ENCODE measurements at regions not wholly inside any gene's neighbourhood (a gene's known extent, or its start where the extent isn't known, plus 50 kb on each side); places are given as distances from the start of the nearest gene placed in this dataset.

GRCh38 chr7:142593106-142593505 is 156.2 kb upstream of the PRSS1 start:
- TF ChIP-seq Cebpa-rat (IDR thresholded peaks at IDR 0.05): no peak
- no peak overlapping the region for H3K9ac ChIP-seq
- no peaks in the 10 kb centered on the region for H3K27me3 ChIP-seq
- H3K36me3 ChIP-seq: no peaks in the 10 kb centered on the region
- no peak overlapping the region for H3K4me2 ChIP-seq
- H3K4me1 ChIP-seq: peaks cover 13% of the 10 kb centered on the region
- H3K27ac ChIP-seq: no peak overlapping the region
- H3K4me3 ChIP-seq: no peak overlapping the region
- no peaks in the 10 kb centered on the region for H4K20me1 ChIP-seq
- H3K9me3 ChIP-seq: no peaks in the 10 kb centered on the region

- H3K9ac ChIP-seq: no peak overlapping the region
- no peak for TF ChIP-seq Cebpa-rat (IDR thresholded peaks at IDR 0.05)
- H3K27ac ChIP-seq: no peak overlapping the region
- H3K4me2 ChIP-seq: no peak overlapping the region
- H4K20me1 ChIP-seq: no peaks in the 10 kb centered on the region
- no peaks in the 10 kb centered on the region for H3K27me3 ChIP-seq
- H3K9me3 ChIP-seq: no peaks in the 10 kb centered on the region
- H3K4me1 ChIP-seq: peaks cover 8% of the 10 kb centered on the region
- no peak overlapping the region for H3K4me3 ChIP-seq
- no peaks in the 10 kb centered on the region for H3K36me3 ChIP-seq
Observed at GRCh38 chr7:142592664-142593063, 156.6 kb upstream of the PRSS1 start.

- peaks cover 4% of the 10 kb centered on the region for H3K4me1 ChIP-seq
- no peaks in the 10 kb centered on the region for H3K9me3 ChIP-seq
- no peaks in the 10 kb centered on the region for H3K36me3 ChIP-seq
- H3K4me3 ChIP-seq: no peak overlapping the region
- peak; percentile 77; the same call in 1 of the 2 replicates for TF ChIP-seq Cebpa-rat (IDR thresholded peaks at IDR 0.05)
- no peaks in the 10 kb centered on the region for H3K27me3 ChIP-seq
- H3K4me2 ChIP-seq: no peak overlapping the region
- no peak overlapping the region for H3K9ac ChIP-seq
- no peaks in the 10 kb centered on the region for H4K20me1 ChIP-seq
- H3K27ac ChIP-seq: no peak overlapping the region
Observed at GRCh38 chr7:142592231-142592630, 157.0 kb upstream of the PRSS1 start.

- no peaks in the 10 kb centered on the region for H3K4me1 ChIP-seq
- H3K36me3 ChIP-seq: no peaks in the 10 kb centered on the region
- H3K9me3 ChIP-seq: no peaks in the 10 kb centered on the region
- no peak overlapping the region for H3K4me3 ChIP-seq
- no peaks in the 10 kb centered on the region for H4K20me1 ChIP-seq
- TF ChIP-seq Cebpa-rat (IDR thresholded peaks at IDR 0.05): no peak
- no peak overlapping the region for H3K27ac ChIP-seq
- no peak overlapping the region for H3K4me2 ChIP-seq
- no peaks in the 10 kb centered on the region for H3K27me3 ChIP-seq
- no peak overlapping the region for H3K9ac ChIP-seq
Observed at GRCh38 chr7:142590830-142591457, 158.3 kb upstream of the PRSS1 start.

- H3K9me3 ChIP-seq: no peaks in the 10 kb centered on the region
- no peak for TF ChIP-seq Cebpa-rat (IDR thresholded peaks at IDR 0.05)
- no peaks in the 10 kb centered on the region for H3K27me3 ChIP-seq
- no peaks in the 10 kb centered on the region for H3K36me3 ChIP-seq
- H3K27ac ChIP-seq: no peak overlapping the region
- no peak overlapping the region for H3K4me2 ChIP-seq
- no peak overlapping the region for H3K9ac ChIP-seq
- no peaks in the 10 kb centered on the region for H3K4me1 ChIP-seq
- H3K4me3 ChIP-seq: no peak overlapping the region
- H4K20me1 ChIP-seq: no peaks in the 10 kb centered on the region
Observed at GRCh38 chr7:142590077-142590476, 159.2 kb upstream of the PRSS1 start.

GRCh38 chr7:142587578-142588191 is 161.6 kb upstream of the PRSS1 start:
- Histone ChIP-seq H3K36me3 (no peaks in the 10 kb centered on the region), H4K20me1 (no peaks in the 10 kb centered on the region), H3K4me3 (no peak overlapping the region), H3K9me3 (no peaks in the 10 kb centered on the region), H3K4me1 (no peaks in the 10 kb centered on the region), H3K4me2 (no peak overlapping the region), H3K27ac (no peak overlapping the region), H3K9ac (no peak overlapping the region), H3K27me3 (no peaks in the 10 kb centered on the region)
- TF ChIP-seq Cebpa-rat (IDR thresholded peaks at IDR 0.05): no peak

GRCh38 chr7:142586611-142587010 is 162.7 kb upstream of the PRSS1 start:
- Histone ChIP-seq H3K9me3 (no peaks in the 10 kb centered on the region), H3K4me1 (peaks cover under 1% of the 10 kb centered on the region), H3K4me2 (no peak overlapping the region), H3K4me3 (no peak overlapping the region), H3K36me3 (no peaks in the 10 kb centered on the region), H3K9ac (no peak overlapping the region), H3K27me3 (no peaks in the 10 kb centered on the region), H3K27ac (no peak overlapping the region), H4K20me1 (no peaks in the 10 kb centered on the region)
- no peak for TF ChIP-seq Cebpa-rat (IDR thresholded peaks at IDR 0.05)

- Histone ChIP-seq H3K27ac (no peak overlapping the region), H3K9me3 (no peaks in the 10 kb centered on the region), H3K36me3 (no peaks in the 10 kb centered on the region), H3K27me3 (no peaks in the 10 kb centered on the region), H3K4me3 (no peak overlapping the region), H3K9ac (no peak overlapping the region), H3K4me2 (no peak overlapping the region), H3K4me1 (peaks cover 11% of the 10 kb centered on the region), H4K20me1 (no peaks in the 10 kb centered on the region)
- no peak for TF ChIP-seq Cebpa-rat (IDR thresholded peaks at IDR 0.05)
Observed at GRCh38 chr7:142585425-142585824, 163.8 kb upstream of the PRSS1 start.

GRCh38 chr7:142584765-142585164 is 164.5 kb upstream of the PRSS1 start:
- no peaks in the 10 kb centered on the region for H3K9me3 ChIP-seq
- H3K9ac ChIP-seq: no peak overlapping the region
- H3K27ac ChIP-seq: no peak overlapping the region
- H3K27me3 ChIP-seq: no peaks in the 10 kb centered on the region
- no peaks in the 10 kb centered on the region for H4K20me1 ChIP-seq
- no peak overlapping the region for H3K4me3 ChIP-seq
- TF ChIP-seq Cebpa-rat (IDR thresholded peaks at IDR 0.05): no peak
- no peaks in the 10 kb centered on the region for H3K36me3 ChIP-seq
- H3K4me2 ChIP-seq: no peak overlapping the region
- H3K4me1 ChIP-seq: peaks cover 11% of the 10 kb centered on the region

GRCh38 chr7:142583446-142583845 is 165.8 kb upstream of the PRSS1 start:
- Histone ChIP-seq H3K36me3 (no peaks in the 10 kb centered on the region), H3K4me1 (peaks cover 11% of the 10 kb centered on the region), H3K4me3 (no peak overlapping the region), H3K27me3 (no peaks in the 10 kb centered on the region), H3K4me2 (no peak overlapping the region), H3K9ac (no peak overlapping the region), H3K27ac (no peak overlapping the region), H4K20me1 (no peaks in the 10 kb centered on the region), H3K9me3 (no peaks in the 10 kb centered on the region)
- no peak for TF ChIP-seq Cebpa-rat (IDR thresholded peaks at IDR 0.05)

Data from BLaER1 (cell line).